Iris pigment epithelial cell (primary cell): ENCODE measurements at regions not wholly inside any gene's neighbourhood (a gene's known extent, or its start where the extent isn't known, plus 50 kb on each side); places are given as distances from the start of the nearest gene placed in this dataset.

ENCODE experiments used
- DNase-seq: peaks from one replicate; pipeline ENCODE4 v3.0.0-alpha.2; 2011; ENCODE audit warnings: low read depth

GRCh38 chr11:91955206-91955605, 269.4 kb upstream of the FAT3 start:
- DNase-seq, result no peak

DNA sequence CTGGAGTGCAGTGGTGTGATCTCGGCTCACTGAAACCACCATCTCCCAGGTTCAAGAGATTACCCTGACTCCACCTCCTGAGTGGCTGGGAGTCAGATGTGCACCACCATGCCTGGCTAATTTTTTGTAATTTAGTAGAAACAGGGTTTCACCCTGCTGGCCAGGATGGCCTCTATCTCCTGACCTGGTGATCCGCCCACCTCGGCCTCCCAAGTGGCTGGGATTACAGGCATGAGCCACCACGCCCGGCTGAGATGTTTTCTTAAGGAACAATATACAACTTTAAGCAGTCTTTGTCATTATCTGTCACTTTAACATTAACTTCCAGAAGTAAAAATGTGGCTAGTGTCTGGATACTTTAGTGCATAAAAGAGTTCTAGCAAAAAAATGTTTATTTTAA, 272.6 kb upstream of the FAT3 start:
- DNase-seq, result no peak

GRCh38 chr11:91947215-91947820, 277.3 kb upstream of the FAT3 start:
- DNase-seq, result no peak

GRCh38 chr11:91946397-91946951, 278.1 kb upstream of the FAT3 start:
- no peak for DNase-seq

GRCh38 chr11:91935120-91935519, 289.5 kb upstream of the FAT3 start:
- no peak for DNase-seq

DNA sequence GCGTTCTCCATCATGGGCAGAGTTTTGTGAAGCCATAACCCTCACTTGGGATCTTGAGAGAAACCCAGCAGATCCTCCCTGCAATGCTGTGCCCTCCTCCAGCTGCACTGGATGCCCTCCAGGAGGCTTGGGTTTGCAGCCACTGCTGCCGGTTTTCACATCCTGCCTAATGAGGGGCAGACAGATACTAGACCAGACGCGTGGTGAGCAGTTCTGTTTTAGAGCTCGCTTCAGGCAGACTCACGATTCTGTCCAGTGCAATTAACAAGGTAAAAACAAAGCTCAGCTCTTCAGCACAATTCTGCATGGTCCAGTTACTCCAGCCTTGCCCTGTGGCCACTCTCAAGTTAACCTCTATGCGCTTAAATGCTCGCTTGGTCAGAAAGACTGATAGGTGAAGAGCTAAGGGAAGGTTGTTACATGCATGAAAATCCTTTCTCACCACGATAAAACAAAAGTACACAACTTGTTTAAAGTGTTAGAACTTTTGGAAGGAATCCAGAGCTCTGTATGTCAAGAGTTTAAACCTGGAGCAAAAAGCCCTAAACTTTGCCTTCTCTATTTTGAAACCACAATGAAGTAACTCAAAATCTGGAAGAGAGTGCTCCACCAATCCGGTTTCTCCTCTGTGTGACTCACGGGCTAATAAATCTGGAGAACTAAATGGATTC, 292.3 kb upstream of the FAT3 start:
- no peak for DNase-seq

DNA sequence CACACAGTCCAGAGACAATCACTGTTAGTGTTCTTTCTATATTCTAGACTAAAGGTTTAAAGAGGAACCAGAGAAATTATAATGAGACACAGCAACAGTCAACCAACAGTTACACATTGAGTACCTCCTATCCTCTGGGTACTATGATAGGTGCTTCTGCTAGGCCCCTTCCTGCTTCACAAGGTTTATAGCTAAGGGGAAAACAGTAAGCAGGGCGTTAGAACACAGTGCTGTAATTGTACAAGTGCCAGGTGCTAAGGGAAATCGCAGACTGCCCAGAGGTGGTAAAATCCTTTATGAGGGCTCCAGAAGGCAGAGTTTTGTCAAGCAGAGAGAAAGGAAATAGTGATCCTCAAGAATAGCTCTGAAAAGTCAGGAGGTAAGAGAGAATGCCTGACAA, 297.2 kb upstream of the FAT3 start:
- DNase-seq, result no peak

GRCh38 chr11:91926965-91927364, 297.7 kb upstream of the FAT3 start:
- DNase-seq, result no peak

DNA sequence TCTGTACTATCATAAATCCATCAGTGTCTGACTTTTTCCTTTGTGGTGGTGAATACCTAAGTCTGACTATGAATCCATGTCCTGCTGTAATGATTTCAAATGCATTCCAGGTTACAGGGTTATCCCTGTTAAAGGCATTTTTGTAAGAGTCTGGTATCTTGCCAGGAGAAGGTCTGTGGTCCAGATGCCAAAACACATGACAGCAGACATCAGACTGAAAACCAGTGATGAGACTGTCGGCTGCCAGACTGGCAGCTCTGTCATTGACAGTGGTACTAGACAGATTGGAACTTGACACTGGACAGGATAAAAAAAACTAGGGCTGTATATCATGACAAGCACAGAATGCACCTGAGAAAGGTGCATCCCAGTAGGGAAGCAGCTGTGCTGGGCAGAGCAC, 301.8 kb upstream of the FAT3 start:
- no peak for DNase-seq

DNA sequence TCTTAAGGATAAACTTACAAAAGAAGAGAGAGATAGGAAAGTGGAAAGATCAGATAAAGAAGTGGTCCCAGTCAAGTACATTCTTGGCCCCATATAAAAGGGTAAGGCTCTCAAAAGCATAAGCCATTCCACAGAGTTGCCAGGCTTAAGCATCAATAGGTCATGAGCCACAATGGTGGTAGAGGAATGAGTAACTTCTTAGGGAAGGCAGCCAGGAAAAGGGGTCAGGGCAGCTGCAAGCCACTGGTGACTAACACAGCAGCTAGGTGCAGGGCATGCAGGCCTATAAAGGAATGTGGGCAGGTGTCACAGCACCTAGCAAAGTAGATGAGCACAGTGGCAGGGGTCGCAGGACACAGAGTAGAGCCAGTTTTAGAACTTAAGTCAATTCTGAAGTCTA, 302.6 kb upstream of the FAT3 start:
- DNase-seq, result no peak

GRCh38 chr11:91913407-91913806, 311.2 kb upstream of the FAT3 start:
- no peak for DNase-seq

DNA sequence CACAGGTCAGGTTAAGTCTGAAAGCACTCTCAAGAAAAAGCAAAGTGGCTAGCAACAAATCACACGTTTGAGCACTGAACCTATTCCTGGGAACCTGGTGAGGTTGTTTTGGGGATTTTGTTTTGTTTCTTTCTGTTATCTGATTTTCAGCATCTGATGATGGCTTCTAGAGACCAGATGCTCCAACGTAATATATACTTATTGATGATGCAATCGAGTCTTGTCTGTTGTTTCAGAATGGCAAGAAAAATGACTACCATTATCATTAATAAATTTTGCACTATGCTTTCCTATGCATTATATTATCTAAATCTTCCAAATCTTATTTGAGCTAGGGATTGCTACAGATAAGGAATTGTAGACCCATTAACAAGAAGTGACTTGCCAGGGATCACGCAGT, 312.3 kb upstream of the FAT3 start:
- DNase-seq, result no peak

DNA sequence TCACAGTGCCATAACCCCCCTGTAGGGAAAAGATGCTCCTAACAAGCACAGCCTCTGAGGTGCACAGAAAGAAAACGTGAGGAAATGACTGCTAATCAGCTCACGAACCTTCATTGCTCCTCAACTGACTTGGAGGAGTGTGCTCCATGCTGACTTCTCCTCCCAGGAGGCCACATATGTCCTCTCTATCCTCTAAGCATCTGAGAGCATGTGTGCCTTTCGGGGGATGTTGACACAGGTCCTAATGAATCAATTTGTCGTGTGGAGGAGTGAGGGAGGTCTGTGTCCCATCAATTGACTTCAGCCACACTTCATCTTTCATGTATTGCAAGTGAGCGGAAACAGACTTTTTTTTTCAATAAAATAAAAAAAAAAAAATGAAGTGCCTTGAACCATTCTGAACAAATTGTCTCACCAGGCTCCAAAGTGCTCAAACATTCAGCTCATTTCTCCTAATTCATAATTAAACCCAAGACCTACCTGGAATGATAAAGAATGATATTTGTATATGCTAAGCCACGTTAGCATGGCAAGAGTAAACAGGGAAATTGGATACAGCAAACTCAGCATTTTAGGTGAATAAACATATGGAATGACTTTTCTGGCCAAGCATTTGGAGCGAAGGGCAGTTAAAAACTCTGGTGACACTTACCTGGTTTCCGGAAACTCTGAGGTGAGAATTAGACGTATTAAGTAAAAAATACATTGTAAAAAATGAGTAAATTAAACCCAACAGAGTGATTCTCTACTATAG, 317.6 kb upstream of the FAT3 start:
- no peak for DNase-seq

GRCh38 chr11:91904792-91905785, 319.5 kb upstream of the FAT3 start:
- DNase-seq, result no peak

- DNase-seq, result no peak
Observed at GRCh38 chr11:91902312-91902711, 322.3 kb upstream of the FAT3 start.

DNA sequence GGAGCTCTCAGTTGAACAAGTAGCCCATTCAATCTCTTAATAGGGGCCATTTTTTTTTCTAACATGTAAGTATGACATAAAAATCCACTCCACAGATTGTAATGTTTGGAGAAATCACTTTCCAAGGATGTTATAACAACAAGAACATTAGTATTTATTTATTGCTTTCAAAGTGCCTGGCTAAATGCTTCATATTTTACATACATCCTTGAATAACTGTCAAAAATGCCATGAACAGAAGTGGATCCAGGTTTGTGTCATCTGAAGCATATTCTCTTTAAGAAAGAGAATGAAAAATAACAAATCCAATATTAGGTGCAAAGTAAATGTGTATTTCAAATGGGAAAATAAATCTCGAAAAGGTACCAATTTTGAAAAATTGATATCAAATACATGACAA, 344.0 kb upstream of the FAT3 start:
- no peak for DNase-seq

GRCh38 chr11:91876746-91877145, 347.9 kb upstream of the FAT3 start:
- no peak for DNase-seq

DNA sequence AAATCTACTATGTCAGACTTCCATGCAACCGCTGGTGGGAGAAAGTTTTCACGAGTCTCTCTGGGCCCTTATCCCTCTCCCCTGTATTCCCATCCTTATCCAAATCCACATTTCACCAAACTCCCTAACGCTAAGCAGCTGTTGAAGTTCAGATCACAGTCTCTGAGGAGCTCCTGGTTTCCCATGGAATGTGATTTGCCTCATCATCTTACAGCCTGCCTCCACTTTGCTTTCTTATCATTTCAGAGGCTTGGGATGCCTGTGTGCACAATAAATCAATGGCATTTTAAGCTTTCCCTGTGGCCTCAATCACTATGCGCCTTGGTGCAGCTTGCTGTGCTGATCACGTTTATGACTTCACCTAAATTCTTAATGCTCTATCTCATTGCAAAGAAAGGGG, 352.4 kb upstream of the FAT3 start:
- DNase-seq, result no peak

- no peak for DNase-seq
Observed at GRCh38 chr11:91871791-91872190, 352.8 kb upstream of the FAT3 start.

GRCh38 chr11:91871048-91871447, 353.6 kb upstream of the FAT3 start:
- no peak for DNase-seq

DNA sequence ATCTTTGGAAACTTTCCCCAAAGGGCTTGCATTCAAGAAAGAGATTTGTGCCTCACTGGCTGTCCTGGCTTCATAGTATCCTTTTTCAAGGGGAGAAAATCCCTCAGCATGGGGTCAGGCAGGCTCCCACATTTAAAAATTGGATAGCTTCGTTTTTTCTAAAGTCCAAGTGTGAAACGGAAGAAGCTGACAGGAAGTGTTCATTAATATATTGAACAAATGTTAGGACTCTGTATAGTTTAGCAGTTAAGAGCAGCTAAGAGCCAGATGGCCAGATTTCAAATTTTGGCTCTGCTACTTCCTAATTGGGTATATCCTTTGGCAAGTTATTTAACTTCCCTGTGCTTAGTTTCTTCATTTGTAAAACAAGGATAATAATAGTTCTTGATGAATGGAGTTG, 354.9 kb upstream of the FAT3 start:
- no peak for DNase-seq

GRCh38 chr11:91866642-91867041, 358.0 kb upstream of the FAT3 start:
- DNase-seq, result no peak
